Fibroblast of the conjunctiva (primary cell): ENCODE measurements at regions not wholly inside any gene's neighbourhood (a gene's known extent, or its start where the extent isn't known, plus 50 kb on each side); places are given as distances from the start of the nearest gene placed in this dataset.

Source experiments
- DNase-seq: peaks from one replicate; pipeline ENCODE4 v3.0.0-alpha.2; 2010; ENCODE audit warnings: low read depth

DNA sequence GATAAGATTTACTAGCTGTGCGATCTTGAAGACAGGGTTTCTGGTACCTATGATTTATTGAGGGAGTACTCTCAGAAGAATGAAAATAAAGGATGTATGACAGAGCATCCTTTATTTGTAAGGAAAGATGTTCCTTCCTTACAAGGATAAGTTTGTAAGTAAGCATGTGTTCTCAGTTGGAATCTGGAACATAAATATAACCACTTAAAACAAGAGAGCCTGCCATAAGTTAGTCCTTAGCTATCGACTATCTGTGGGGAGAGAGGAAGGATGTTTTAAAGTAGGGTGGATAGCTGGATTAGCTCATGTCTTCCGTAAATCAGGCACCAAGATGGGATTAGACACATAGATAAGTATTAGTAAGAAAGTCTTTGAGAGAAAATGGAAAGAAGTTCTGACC, 192.6 kb upstream of the CARD18 start:
- no peak for DNase-seq

DNA sequence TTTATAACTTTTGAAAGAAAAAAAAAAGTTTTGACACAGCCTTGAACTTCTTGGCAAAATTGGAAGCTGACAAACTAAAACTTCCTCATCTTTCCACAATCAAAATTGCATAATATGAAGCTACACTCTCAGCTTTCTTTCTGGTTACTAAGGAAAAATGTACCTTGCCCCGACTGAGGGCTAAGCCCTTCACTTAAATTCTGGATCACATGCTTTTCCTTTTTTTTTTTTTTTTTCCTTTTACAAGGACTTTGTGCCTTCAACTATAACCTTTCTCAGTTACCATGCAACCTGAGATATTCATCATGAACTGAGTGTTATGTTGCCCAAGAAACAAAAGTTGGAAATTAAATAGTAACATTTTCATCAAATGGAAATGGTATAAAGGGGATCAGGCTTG, 188.5 kb upstream of the CARD18 start:
- DNase-seq = no peak

DNA sequence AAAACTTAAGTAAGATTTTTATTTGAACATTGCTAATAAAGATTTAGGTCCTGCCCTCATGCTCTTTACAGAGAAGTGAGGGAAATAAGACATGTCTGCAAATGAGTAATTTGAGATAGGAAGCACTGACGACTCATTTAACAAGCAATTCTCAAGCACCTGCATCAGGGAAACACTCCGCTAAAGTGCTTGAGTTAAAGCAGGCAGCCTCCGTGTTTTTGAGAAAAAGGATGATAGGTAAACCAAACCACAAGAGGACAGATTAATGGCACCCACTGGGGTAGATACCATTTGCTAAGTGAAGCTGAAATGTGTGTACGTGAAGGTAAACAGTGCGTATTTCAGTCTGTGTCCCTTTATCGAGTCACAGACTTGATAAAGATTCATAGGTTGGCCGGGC, 184.6 kb upstream of the CARD18 start:
- DNase-seq = no peak

DNA sequence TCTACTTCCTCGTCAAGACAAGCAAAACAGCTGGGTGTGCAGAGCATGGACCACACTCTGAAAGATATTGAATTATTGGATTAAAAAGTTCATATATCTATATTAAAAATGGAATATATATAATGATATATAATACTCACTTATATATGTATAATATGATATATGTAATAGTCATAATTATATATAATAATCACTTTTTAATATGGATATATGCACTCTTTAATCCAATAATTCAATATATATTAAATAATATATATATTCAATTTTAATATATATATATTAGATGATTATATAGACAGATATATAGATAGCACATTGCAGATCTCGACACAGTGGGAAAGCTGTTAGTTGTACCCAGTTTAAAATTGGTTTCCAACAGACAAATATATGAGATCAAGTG, 182.1 kb upstream of the CARD18 start:
- no peak for DNase-seq

DNA sequence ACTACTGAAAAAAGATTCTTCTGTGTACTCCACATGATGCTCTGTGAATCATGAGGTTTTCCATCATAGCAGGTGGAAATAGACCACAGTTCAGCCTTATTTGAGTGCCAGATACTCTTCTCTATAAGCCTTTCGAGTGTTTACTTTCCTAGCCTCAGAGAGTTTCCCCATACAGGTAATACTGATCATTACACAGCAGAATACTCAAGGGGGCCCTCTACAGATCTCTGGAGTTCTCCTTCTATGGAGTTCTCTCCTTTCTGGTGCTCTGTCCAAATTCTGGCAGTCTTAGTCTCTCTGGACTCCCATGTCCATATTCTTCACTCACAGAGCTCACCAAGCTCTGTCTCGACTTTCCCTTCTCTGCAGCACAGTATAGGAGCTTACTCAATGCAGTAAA, 175.7 kb upstream of the CARD18 start:
- DNase-seq = no peak

DNA sequence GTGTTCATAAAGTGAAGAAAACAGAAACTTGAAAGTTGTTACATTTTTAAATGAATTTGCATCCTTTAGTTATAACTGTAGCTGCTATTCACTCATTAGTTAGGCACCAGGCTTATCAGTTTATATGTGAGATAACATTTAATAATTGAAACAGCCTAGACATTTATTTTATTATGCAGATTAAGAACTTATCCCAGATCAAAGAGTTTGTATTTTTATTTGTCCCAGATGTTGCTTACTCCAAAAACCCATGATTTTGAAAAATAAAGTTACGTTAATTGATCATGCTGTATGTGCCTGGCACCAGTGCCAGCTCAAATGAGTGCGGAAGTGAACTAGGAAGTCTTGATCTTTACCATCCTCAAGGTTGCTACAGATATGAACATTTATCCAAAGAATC, 172.7 kb upstream of the CARD18 start:
- DNase-seq = no peak

DNA sequence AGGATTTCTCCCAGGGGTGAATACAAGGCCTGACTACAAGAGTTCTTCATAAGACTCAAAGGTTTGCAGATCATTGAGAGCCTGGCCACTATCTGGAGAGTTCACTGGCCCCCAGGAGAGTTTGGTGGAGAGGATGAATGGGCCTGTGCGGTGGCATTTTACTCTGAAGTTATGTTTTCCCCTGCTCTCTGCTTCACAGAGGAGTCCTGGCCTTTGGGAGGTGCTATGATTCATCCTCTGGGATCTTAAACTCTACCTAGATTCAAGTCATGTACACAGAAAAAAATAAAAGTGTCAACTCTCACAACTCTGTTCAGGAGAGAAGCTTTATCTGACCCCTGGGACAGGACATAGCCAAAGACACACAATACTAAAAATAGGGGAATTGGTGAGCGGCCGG, 159.1 kb upstream of the CARD18 start:
- no peak for DNase-seq

DNA sequence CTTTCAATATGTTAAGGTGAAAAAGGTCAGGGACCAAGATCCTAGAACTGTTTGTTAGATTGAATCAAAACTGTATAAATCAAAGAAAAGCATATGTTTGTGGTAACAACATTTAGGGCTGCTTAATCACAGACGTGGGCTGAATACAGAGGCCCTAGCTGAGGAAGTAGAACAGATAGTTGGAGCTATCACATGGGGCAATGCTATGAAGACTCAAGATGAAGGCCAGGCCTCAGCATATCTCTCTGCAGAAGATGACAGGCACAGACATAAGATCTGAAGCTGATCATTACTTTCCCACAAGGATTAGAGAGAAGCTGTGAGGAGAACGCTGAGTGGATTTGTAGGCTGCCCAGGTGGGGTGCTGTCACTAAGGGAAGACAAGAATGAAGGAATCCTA, 158.6 kb upstream of the CARD18 start:
- DNase-seq = no peak

DNA sequence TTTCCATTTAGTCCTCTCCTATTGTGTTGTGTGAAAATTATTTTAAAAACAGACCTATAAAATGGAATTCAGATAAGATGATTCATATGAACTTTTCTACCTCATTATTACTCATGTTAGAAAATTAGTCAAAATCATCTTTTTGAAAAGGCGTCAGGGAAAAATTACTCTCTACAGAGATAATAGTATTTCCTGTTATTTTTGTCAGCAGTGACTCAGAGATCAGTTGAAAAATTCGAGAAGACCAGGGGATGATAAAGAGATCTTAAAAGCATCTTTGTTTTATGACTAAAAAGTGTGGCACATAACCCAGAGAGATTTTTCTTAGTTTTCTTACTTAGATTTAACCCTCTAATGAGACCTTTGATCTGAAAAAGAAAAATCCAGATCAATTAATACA, 157.9 kb upstream of the CARD18 start:
- no peak for DNase-seq

DNA sequence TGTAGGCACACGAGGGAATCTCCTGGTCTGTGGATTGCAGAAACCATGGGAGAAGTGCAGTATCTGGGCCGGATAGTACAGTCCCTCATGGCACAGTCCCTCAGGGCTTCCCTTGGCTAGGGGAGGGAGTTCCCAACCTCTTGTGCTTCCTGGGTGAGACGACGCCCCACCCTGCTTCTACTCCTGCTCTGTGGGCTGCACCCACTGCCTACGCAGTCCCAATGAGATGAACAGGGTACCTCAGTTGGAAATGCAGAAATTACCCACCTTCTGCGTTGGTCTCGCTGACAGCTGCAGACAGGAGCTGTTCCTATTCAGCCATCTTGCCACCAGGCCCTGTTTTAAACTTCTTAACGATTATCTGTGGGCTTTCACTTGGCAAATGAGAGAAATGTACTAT, 157.2 kb upstream of the CARD18 start:
- no peak for DNase-seq

DNA sequence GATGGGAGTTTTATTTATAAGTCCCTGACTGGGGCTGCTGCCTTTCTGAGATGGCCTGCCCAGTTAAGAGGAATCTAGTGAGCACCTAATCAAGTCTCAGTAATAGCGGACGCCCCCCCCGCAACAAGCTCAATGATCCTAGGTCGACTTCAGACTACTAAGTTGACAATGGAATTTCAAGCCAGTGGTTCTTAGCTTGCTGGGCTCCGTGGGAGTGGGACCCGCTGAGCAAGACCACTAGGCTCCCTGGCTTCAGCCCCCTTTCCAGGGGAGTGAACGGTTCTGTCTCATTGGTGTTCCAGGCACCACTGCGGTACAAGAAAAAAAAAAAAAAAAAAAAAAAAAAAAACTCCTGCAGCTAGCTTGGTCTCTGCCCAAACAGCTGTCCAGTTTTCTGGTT, 156.8 kb upstream of the CARD18 start:
- no peak for DNase-seq

DNA sequence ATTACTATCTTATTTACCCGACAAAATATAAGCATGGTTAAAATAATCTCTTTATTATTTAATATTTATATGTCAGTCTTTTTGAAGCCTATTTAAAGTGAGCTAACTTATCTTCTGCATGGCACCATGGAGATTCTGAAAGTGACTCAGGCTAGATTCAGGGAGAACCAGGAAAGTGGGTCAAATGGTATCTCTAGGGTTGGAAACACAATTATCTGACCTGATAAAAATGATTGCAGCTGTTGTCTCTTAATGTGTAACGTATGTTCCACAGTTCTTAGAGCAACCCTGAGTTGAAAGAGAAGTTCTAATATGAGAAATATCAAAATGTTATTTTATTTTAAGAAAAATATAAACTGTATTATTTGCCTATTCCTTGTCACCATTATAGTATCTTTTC, 143.1 kb upstream of the CARD18 start:
- DNase-seq = no peak

DNA sequence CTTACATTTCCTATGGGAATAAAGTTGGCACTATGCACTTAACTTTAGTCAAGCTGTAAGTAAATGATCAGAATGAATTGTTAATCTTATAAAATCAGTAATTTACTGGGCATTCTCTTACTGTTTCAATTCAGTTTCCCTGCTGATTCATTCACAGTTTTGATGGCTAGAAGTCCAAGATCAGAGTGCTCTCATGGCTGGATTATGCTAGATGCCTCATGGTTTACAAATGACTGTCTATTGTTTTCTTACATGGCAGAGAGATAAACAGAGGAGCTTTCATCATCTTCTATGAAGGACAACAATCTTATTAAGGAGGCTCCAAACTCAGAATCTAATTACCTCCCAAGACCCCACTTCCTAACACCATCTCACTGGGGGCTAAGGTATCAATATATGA, 135.1 kb upstream of the CARD18 start:
- no peak for DNase-seq

DNA sequence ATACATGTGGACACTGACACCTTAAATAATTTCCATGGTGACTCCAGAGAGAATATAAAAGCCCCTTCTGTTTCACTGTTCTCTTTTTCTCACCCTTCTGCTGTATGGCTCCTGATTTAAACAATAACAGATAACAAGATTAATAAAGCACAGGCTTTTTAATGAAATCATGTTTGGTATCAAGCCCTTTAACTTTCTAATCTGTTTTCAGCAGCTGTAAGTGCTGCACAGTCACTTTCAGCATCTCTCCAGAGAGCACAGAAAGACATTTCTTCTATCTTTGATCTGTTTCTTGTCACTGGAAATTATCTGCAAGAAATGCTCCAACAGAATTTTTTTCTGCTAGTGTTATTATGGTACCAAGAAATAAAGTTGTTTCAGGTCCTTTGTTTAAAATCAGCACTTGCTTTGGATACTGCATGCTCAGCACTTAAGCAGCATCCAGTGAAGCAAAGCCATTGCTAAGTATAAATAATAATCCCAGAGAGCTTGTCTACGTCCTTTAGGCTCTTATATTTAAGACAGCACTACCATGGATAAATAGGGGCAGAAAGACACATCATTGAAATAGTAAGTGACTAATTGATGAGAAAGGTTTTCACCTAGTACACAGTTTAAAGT, 134.2 kb upstream of the CARD18 start:
- no peak for DNase-seq

DNA sequence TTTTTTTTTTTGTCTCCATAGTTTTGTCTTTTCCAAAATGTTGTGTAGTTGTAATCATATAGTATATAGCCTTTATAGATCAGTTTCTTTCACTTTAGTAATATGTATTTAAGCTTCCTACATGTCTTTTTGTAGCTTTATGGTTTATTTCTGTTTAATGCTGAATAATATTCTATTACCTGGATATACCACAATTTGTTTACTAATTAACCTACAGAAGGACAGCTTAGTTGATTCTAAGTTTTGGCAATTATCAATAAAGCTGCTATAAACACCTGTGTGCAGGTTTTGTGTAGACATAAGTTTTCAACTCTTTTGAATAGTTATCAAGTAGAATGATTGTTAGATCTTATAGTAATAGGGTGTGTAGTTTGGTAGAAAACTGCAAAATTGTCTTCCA, 130.3 kb upstream of the CARD18 start:
- DNase-seq = no peak

DNA sequence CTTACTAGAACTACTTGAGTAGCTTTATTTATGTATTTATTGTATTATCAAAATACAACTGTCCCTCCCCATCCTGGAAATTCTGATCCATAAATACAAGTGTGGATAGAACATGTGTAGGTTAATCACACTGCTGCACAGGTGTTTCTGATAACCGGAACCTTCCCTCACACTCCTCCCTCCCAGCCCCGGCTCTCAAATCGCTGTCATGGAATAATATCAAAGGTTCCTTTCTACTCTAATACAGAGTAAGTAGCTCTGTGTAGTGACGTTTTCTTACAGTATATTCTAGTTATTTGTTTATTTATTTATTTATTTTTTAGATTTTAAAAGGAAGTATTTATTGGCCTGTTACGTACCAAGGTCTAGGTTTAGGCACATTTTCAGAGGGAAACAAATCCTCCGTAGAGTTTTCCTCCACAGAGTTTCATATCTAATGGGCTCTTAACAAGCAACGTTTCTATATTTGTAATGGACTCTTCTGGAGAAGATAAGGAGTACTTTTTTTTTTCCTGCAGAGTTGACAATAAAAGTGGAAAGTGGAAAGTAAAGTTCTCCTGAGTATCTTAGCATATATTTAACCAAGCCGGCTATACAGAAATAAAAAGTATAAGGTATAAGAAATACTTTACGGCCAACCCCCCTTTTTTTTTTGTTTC, 129.0 kb upstream of the CARD18 start:
- DNase-seq = no peak

DNA sequence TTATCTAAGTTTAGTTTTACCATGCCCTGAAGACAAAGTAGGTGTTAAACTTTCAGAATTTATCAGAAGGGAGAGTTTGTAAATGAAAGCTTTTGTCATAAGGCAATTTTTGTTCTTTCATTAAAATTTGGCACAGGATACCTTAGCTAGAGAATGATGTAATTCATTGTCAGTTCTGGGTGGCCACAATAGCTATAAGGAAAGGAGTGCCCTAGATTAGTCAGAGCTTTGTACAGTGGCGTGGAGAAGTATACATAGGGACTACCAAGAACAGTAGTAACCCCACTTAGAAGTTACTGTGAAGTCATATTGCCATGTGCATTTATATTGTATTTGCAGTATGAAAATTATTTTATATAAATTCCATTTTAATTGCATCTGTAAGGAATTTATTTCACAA, 126.3 kb upstream of the CARD18 start:
- DNase-seq = peak; percentile 13

DNA sequence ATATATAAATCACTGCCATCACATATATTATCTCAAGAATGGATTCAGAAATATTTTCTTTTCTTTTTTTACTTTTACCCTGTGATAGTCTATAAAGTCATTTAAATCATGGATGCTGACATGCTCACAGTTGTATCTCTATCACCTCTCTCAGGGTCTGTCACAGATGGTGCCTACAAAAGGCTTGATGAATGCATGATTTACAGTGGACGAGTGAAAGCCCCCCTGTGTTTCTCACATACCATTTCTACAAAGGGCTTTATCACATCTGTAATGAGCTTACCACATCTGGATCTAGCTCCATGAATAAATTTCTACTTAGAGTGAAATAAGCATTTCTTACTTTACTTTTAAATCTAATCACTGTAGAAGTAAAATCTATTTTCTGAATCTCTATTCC, 121.4 kb upstream of the CARD18 start:
- DNase-seq = no peak

DNA sequence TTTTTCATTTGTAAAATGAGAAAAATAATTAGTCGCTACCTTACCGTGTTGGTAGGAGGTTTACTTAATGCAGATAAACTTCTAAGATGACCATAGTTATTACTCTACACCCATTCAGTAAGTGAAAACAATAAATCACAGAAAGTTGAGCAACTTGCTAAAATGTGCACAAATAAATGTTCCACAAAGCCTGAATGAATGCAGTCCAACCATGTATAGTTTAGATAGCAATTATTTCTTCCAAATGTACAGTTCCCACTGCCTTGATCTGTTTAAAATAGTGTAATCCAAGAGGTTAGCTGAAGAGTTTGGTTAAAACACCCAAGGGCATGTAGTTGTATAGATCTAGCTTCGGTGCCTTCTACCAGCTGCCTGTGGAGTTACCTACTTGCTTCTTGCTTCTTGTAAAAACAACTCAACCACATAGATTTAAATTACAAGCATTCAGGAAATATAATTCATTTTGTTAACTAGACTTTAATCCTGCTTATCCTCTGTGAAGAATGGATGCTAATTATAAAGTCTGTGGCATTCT, 106.3 kb upstream of the CARD18 start:
- DNase-seq = no peak

DNA sequence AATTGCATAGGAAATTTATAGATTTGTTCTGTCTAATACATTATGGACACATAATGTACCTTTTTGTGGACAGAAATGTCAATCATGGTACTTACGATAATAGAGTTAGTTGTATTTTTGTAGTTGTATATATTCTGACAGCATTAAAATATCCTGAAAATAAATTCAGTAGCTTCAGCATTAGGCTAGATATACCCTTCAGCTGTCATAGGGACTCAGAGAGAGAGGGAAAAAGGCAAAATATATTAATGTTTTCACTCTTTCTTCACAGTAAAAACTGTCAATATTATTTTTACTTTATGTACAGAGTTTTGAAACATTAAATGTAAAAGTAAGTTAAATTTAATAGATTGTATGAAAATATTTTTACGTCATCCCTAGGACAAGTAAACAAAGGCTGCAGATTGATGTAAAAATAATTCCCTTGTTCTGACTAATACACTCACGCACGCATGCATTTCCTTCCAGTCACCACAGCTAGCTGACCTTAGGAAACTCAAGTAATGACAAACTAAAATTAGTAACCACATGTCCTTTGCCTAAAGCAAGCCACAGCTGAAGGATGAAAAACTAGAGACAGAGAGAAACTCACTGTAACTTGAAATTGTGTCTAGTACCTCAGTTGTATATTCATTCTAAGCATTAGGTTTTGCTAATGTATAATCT, 104.7 kb upstream of the CARD18 start:
- peak; percentile 72 for DNase-seq

DNA sequence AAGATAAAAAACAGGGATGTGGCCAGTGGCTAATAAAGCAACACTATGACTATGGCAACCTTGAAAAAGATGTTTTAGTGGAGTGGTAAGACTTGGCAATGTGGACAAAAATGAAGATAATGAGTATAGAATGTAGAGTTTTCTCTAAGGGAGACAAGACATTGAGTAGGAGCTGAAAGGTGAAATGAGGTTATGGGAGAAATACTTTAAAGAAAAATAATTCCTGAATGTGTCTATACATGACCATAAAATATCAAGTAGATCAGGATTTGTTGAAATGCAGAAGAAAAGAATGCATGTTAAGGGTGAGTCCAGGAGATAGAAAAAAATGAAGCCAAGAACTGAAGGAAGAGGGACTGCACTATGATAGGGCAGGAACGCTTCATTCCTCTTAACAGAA, 101.6 kb upstream of the CARD18 start:
- DNase-seq = no peak

DNA sequence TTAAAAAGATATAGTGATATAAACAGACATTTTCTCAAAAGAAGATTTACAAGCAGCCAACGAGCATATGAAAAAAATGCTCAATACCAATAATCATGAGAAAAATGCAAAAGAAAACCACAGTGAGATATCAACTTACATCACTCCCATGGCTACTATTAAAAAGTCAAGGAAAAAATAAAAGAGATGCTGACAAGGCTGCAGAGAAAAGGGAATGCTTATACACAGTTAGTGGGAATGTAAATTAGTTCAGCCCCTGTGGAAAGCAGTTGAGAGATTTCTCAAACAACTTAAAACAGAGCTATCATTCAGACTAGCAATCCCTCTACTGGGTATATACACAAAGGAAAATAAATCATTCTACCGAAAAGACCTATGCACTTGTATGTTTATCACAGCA, 97.1 kb upstream of the CARD18 start:
- DNase-seq = peak; percentile 8

DNA sequence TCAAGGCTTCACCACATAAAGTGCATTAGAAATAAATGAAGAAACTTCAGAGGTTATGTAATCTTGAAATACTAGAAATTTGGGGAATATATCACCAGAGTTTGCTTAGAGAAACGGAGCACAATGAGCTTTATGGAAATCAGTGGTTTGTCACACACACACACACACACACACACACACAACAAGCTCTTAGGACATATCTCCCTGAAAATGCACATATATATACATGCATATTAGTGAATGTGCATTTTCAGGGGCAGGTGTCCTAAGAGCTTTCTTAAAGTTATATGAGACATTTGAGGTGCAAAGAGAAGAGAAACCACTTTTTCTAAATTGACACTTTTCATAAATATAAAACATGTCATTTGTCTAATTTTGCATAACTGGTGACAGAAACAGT, 93.7 kb upstream of the CARD18 start:
- no peak for DNase-seq

DNA sequence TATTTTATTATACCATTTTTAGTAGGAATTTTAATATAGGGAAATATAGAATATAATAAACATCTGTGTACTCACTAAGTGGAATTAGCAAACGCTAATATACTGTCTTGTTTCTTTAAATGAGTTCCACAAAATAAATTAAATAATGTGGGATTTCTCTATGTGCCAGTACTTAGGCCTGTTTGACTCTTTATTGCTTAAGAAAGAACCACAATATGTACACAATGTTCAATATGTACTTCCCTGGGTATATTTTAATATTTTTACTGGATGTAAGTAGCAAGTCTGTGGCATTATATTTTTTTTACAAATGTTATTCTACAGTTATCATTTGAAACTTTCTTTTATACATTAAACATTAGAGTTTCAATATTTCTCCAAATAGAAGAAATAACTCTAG, 92.5 kb upstream of the CARD18 start:
- DNase-seq = no peak
